HS-27A (cell line): ENCODE measurements at regions not wholly inside any gene's neighbourhood (a gene's known extent, or its start where the extent isn't known, plus 50 kb on each side); places are given as distances from the start of the nearest gene placed in this dataset.
"Not testable (repeated sequence)": the region's sequence is repeated elsewhere in the genome, so short reads cannot be mapped to it uniquely, and the experiment has no call there.

Source experiments
- DNase-seq: peaks from one replicate; pipeline ENCODE4 v3.0.0-alpha.2; 2012; ENCODE audit warnings: low read depth, missing footprints

DNA sequence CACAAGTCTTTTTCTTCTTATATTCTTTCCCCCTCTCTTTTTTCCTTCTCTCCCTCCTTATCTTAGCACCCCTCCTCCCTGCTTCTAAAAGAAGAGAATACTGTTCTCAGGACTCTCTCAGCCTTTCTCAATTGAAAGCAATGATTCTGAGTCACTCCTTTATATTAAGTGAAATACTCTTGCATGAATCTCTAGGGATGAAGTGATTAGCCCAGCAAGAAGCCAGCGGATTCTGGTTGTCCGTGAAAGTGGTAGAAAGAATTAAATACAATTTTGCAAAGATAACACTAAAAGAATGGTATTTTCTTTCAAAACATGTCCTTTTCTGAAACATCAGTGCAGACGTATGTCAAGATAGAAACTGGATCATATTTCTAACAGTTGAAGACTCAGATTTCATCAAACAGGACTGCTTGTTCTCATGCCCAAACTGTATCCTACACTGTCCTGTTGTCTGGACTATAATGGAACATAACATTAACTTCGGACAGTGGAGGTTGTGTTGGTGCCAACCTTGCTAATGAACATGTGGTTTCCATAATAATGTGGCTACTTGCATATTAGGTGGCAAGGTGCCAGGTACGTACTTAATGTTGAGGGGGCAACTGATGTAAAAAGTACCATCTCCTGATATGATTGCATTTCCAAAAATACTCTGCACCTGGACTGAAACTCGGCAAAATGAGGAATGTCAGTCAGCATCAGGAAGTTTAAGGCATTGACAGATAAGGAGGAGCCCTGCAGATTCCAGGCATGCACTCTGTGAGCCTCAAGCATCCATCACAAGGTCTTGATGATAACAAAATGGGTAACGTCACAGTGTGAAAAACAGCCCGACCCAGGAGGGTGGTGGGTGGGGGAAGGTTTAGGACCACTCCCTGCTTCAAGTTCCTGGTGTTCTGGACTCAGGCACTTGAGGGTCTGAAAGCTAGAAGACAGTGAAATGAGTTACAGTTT is 357.2 kb downstream of the DLEU7 start:
- no peak for DNase-seq

- DNase-seq, result no peak
These were observed 349.8 kb downstream of the DLEU7 start for GRCh38 chr13:50493683-50494082.

DNA sequence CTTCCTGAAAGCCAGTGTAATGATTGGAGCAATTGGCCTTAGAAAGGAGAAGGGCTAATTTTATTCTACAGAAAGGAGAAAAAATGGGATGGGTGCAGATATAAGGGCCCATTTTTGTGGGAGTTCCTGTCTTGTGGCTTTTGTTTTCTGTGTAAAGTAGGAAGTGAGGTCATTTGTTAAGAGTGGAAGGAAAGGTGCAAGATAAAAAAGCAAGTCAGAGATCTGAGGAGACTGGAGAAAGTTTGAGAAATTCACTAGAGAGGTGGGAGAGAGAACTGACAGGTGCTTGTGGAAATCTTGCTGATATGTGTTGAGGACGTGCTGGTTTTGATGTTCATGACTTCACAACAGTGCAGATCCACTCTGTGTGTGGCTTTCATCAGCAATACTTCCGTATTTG is 349.4 kb downstream of the DLEU7 start:
- no peak for DNase-seq

DNA sequence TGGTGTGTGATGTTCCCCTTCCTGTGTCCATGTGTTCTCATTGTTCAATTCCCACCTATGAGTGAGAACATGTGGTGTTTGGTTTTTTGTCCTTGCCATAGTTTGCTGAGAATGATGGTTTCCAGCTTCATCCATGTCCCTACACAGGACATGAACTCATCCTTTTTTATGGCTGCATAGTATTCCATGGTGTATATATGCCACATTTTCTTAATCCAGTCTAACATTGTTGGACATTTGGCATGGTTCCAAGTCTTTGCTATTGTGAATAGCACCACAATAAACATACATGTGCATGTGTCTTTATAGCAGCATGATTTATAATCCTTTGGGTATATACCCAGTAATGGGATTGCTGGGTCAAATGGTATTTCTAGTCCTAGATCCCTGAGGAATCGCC is 340.3 kb downstream of the DLEU7 start:
- not testable (repeated sequence) for DNase-seq

- DNase-seq, result no peak
These were observed 334.3 kb downstream of the DLEU7 start for GRCh38 chr13:50509167-50509566.

DNA sequence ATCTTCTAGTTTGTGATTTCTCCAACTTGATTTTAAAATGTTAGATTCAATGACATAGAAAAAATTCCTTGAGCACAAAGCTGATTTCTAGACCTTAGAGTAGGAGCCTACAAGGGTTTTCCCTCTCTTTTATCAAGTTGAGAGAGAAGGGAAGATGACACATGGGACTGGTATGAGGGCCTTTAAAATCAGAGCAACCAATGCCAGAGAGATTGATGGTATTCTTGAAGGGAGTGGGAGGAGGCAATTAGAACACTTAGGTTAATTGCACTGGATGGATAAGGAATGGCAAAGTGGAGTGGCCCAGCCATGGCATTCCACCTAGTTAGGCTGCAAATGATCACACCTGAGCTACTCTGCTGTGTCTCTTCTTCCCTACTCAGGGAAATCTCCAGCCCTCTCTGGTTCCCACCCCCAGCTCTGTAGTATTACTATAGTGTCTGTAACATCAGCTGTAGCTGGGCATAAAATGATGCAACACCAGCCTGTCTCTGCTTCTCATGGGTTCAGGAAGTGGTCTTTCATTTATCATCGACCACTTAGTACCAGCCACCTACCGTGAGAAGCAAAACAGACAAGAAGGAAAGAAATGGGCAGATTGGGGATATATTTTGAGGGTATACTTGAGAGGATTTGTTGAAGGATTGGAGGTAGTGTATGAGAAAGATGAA is 333.6 kb downstream of the DLEU7 start:
- peak; percentile 11 for DNase-seq

DNA sequence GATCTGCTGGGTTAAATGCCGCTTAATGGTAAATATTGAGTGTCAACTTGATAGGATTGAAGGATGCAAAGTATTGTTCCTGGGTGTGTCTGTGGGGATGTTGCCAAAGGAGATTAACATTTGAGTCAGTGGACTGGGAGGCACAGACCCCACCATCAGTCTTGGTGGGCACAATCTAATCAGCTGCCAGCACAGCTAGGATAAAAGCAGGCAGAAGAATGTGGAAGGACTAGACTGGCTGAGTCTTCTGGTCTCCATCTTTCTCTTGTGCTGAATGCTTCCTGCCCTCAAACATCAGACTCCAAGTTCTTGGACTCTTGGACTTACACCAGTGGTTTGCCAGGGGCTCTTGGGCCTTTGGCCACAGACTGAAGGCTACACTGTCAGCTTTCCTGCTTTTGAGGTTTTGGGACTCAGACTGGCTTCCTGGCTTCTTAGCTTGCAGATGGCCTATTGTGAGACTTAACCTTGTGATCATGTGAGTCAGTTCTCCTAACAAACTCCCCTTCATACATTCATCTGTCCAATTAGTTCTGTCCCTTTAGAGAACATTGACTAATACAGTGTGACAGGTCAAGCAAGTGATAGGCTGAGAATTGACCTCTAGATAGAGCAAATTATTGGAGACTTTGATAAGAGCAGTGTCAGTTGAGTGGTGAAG is 332.5 kb downstream of the DLEU7 start:
- not testable (repeated sequence) for DNase-seq

DNA sequence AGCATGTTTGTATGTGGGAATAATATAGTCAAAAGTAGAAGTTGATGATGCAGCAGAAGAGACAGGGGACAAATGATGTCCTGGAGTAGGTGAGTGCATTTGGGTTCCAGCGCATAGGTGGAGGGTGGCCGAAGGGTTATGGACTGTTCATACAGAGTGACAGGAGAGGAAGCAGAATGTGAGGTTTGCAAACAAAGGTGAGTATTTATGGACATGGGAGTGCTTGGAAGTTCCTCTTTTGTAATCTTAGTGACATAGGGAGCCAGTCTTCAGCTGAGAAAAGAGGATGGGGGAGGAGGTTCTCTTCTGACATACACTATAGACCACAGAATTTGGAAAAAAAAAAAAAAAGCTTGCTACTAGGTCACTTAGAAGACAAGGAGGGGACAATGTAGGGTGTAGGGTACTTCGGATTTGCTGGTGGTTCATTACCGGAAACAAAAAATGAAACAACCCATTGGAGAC is 331.6 kb downstream of the DLEU7 start:
- no peak for DNase-seq

GRCh38 chr13:50512474-50513299 is 330.8 kb downstream of the DLEU7 start:
- DNase-seq, result no peak

GRCh38 chr13:50513300-50513877 is 330.1 kb downstream of the DLEU7 start:
- DNase-seq, result no peak

DNA sequence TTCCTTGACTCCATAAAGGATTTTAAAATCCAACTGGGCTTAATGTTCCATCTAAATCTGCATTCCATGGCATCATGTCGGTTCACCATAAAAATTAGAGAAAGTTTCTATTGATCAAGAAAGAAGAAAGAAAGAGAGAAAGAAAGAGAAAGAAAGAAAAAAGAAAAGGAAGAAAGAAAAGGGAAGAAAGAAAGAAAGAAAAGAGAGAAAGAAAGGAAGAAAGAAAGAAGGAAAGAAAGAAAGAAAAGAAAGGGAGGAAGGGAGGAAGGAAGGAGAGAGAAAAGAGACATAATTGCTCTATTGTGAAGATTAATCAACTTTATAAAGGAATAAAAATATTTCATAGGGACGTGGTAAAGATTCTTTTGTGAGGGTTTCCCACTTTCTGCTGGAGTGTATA is 329.2 kb downstream of the DLEU7 start:
- no peak for DNase-seq

DNA sequence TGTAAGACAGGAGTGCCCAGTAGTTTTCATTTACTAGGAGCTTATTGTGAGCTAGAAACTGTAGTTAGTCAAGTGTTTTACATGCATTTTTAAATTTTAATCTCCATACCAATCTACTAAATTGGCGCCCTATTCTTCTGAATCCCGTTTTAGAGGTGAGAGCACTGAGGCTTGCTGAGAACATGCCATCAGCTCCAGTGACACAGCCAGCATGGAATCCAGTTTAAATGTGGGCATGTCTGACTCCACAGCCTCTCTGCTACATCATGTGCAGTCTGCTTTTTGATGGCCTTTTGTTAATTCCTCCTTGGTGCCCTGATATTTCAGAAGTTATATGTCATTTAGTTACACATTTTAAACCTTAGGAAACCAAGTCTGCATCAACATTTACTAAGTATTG is 325.4 kb downstream of the DLEU7 start:
- DNase-seq, result no peak

- no peak for DNase-seq
These were observed 324.7 kb downstream of the DLEU7 start for GRCh38 chr13:50518781-50519201.

DNA sequence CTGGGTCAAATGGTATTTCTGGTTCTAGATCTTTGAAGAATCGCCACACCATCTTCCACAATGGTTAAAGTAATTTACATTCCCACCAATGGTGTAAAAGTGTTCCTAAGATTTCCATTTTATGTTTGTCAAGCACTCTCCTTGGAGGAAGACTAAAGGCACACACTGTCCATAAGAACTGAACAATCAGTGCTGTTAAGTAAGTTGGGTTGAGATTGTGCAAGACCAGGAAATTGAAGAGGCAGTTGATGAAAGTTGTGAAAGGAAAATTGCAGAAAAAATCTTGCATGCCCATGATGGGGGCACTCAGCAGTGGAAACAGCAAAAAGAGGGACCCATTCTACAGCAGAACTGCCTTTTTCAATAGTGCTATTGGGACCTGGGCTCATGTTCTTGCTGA is 323.6 kb downstream of the DLEU7 start:
- no peak for DNase-seq

DNA sequence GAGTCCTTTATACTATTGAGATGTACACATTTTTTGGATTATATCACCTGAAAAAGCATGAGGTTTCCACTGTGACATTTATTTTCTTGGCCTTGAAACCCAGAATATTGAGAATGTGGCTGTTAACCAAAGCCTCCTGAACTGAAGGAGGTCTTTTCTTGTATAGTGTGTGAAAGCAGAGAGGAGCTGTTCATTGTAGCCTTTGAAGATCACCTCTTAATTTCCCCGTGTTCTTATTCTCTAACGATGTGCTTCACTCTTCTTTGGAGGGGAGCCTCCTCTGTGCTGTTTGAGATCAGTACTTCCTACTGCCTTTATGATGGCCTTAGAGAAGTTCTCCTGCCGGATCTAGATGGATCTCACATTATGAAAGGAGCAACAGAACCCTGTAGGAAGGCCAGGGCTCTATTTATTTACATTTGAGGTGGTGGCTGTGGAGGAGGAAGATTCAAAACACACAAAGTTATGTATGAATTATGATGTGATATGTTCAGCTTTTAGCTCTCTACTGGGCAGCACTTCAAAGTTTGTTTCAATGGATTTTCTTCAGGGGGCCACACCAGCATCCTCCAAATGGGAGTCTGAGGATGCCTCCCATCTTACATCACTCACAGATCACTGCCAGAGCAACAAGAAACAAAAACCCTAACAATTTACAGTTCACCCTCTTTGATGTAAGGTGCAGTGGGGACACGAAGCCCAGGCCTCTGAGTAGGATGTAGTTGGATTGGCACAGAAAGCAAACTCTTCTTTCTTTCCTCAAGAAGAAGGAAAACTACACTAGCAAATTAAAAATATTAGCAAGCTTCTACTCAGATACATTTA is 322.3 kb downstream of the DLEU7 start:
- no peak for DNase-seq

GRCh38 chr13:50521831-50522149 is 321.7 kb downstream of the DLEU7 start:
- DNase-seq, result no peak

DNA sequence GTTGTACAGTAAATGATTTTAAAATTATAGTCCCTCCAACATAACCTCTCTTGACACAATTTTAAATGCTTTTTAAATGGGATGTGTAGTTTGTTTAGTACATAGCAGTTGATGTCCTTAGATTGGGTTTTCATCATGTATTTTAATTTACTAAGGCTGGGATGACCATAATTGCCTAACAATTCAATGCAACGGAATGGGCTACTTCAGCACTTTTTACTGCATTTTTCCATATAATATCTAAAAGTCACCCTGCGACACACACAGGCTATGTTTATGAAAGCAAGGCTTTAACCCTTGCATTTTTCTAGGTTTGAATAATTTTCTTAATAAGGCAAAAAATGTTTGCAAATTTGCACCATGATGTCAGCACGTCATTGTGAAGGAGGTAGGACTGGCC is 321.0 kb downstream of the DLEU7 start:
- no peak for DNase-seq

DNA sequence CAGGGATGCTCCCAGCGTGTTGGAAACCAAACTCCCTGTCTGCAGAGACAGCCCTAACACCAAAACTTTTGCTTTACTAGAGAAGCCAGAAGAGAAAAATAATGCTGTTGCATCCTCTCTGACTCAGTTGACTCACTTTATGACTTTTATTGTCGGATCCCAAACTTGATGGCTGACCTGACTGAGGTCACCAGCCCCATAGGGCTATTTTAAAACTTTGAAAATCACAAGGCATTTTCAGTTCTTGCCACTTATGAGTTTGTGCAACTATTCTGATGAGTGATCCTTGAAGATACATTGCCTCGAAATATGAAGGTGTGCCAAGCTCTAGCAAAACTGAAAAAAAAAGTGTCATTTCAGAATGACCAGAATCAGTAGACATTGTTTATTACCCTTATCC is 320.2 kb downstream of the DLEU7 start:
- DNase-seq, result no peak

GRCh38 chr13:50524560-50524959 is 318.9 kb downstream of the DLEU7 start:
- DNase-seq, result no peak

DNA sequence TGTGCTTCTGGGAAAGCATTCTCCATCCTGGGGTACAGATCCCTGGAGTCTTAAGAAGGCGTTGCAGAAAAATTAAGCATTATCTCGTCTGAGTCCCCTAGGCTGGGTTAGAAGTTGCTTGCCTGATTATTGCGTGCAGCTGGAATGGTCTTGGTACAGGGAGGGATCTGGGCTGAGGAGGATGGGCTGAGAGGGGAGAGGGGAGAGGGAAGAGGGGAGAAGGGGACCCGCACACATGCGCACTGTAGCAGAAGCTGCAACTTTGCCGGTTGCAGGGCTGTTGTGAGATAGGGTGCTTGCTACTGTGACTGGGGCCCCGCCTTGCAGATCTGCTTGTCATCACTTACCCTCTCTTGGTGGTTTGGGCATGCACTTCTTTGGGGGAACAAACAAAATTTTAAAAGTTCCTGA is 316.8 kb downstream of the DLEU7 start:
- DNase-seq, result no peak

GRCh38 chr13:50527188-50527587 is 316.3 kb downstream of the DLEU7 start:
- no peak for DNase-seq
